GM06990 (cell line): ENCODE measurements at regions not wholly inside any gene's neighbourhood (a gene's known extent, or its start where the extent isn't known, plus 50 kb on each side); places are given as distances from the start of the nearest gene placed in this dataset.

Experiments used
- DNase-seq: peaks from one replicate; pipeline ENCODE4 v3.0.0-alpha.2; 2011; ENCODE audit not compliant: insufficient read length; ENCODE audit errors: extremely low read depth
- H3K27me3 ChIP-seq: replicated peaks from 2 replicates; pipeline ENCODE4 v1.6.0; 2011; ENCODE audit warnings: low read length; ENCODE audit not compliant: control insufficient read depth, insufficient read depth
- H3K36me3 ChIP-seq: 2 replicates; pipeline ENCODE4 v1.5.1; 2011; ENCODE audit warnings: low read length; ENCODE audit not compliant: control insufficient read depth, insufficient read depth
- H3K4me3 ChIP-seq: replicated peaks from 2 replicates; pipeline ENCODE4 v1.5.1; 2011; ENCODE audit warnings: low read depth, mild to moderate bottlenecking, control low read depth, low read length
- CTCF ChIP-seq: IDR thresholded peaks from 2 replicates; pipeline ENCODE4 v1.5.1; 2011; ENCODE audit warnings: low read length, control low read depth, mild to moderate bottlenecking, inconsistent platforms; ENCODE audit not compliant: insufficient read depth, poor library complexity, severe bottlenecking

- H3K4me3 ChIP-seq = no peak overlapping the region
- DNase-seq = no peak
- H3K27me3 ChIP-seq = no peaks in the 10 kb centered on the region
- TF ChIP-seq CTCF = no peak
- H3K36me3 ChIP-seq = no peaks in the 10 kb centered on the region
Measured at GRCh38 chr3:117168896-117169295, 459.3 kb downstream of the TUSC7 start.

GRCh38 chr3:117170094-117170493 lies 460.5 kb downstream of the TUSC7 start:
- H3K36me3 ChIP-seq = no peaks in the 10 kb centered on the region
- DNase-seq = no peak
- TF ChIP-seq CTCF = no peak
- no peak overlapping the region for H3K4me3 ChIP-seq
- no peaks in the 10 kb centered on the region for H3K27me3 ChIP-seq

DNA sequence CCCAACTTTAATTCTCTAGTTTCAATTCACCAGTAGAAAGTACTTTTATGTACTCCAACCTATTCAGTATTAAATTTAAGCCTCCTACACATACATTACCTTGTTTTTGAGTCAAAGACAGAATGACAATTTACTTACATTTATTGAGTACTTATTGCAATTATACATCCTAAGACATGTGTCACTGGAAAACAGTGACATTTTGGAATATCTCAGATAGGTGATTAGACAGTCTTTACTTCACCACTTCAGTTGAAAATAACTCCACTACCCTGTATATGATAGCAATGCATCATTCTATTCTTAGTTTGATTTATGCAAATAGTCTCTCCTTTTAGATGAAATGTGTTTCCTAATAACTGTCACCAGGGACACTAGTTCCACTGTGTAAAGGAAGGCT lies 461.5 kb downstream of the TUSC7 start:
- no peak for DNase-seq

GRCh38 chr3:117172426-117172825 lies 462.8 kb downstream of the TUSC7 start:
- H3K27me3 ChIP-seq = no peaks in the 10 kb centered on the region
- H3K4me3 ChIP-seq = no peak overlapping the region
- no peaks in the 10 kb centered on the region for H3K36me3 ChIP-seq
- no peak for DNase-seq
- no peak for TF ChIP-seq CTCF

More for the DNA sequence above, 461.5 kb downstream of the TUSC7 start:
- no peaks in the 10 kb centered on the region for H3K27me3 ChIP-seq
- no peak for TF ChIP-seq CTCF
- H3K4me3 ChIP-seq = no peak overlapping the region
- H3K36me3 ChIP-seq = no peaks in the 10 kb centered on the region

DNA sequence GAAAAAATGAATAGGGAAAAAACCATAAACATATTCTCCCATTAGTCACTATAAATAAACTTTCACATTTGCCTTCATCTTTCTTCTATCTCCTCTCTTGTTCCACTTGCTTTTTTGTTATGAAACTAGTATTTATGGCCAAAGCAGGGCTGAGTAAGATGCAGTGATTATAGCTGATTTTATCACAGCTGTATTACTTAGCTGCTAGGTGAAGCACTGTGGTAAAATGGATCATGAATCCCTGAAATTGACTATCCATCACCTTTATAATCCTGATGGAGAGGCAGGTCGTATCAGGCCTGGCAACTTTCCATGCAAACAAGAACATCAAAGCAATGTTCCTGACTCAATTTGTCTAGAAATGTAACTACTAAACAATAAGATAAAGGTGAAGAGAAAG lies 471.6 kb downstream of the TUSC7 start:
- Histone ChIP-seq H3K4me3 (no peak overlapping the region), H3K27me3 (no peaks in the 10 kb centered on the region), H3K36me3 (no peaks in the 10 kb centered on the region)
- no peak for TF ChIP-seq CTCF
- DNase-seq = no peak

GRCh38 chr3:117184574-117184973 lies 475.0 kb downstream of the TUSC7 start:
- H3K4me3 ChIP-seq = no peak overlapping the region
- DNase-seq = no peak
- TF ChIP-seq CTCF = no peak
- no peaks in the 10 kb centered on the region for H3K36me3 ChIP-seq
- H3K27me3 ChIP-seq = no peaks in the 10 kb centered on the region
